HEK293 (cell line): ENCODE measurements at regions not wholly inside any gene's neighbourhood (a gene's known extent, or its start where the extent isn't known, plus 50 kb on each side); places are given as distances from the start of the nearest gene placed in this dataset.

ENCODE experiments used
- BCL11A ChIP-seq: fragments of 450-650 bp; formaldehyde crosslinking; IDR thresholded peaks from 2 replicates; pipeline ENCODE4 v1.5.1; 2016; ENCODE audit warnings: low read depth, missing biosample characterization, missing genetic modification characterization
- EGR2 ChIP-seq: fragments of 450-650 bp; formaldehyde crosslinking; IDR thresholded peaks from 2 replicates; pipeline ENCODE4 v1.5.1; 2016; ENCODE audit warnings: low read depth, missing biosample characterization, missing genetic modification characterization
- YY1 ChIP-seq: fragments of 450-650 bp; formaldehyde crosslinking; IDR thresholded peaks from 2 replicates; pipeline ENCODE4 v1.5.1; 2018; ENCODE audit warnings: missing biosample characterization, missing genetic modification characterization
- ZBTB21 ChIP-seq: fragments of 450-650 bp; formaldehyde crosslinking; IDR thresholded peaks from 2 replicates; pipeline ENCODE4 v1.5.1; 2017; ENCODE audit warnings: missing biosample characterization, missing genetic modification characterization
- ZNF174 ChIP-seq: fragments of 450-650 bp; formaldehyde crosslinking; IDR thresholded peaks from 2 replicates; pipeline ENCODE4 v1.5.0; 2017; ENCODE audit warnings: missing biosample characterization, mild to moderate bottlenecking, missing genetic modification characterization
- ZNF23 ChIP-seq: fragments of 450-650 bp; formaldehyde crosslinking; IDR thresholded peaks from 2 replicates; pipeline ENCODE4 v1.5.1; 2016; ENCODE audit warnings: missing biosample characterization, missing genetic modification characterization, borderline replicate concordance
- ZNF274 ChIP-seq, 2 experiments: fragments of 200-500 bp in 1 of 2; fragments of 450-650 bp in 1 of 2; sonication (Bioruptor generic) in 1 of 2; formaldehyde crosslinking in 1 of 2; IDR thresholded peaks; 2 replicates each; pipeline versions ENCODE4 v1.5.1 to v1.6.1; 2014 to 2016; ENCODE audit warnings: borderline replicate concordance in 1 of 2, inconsistent platforms in 1 of 2, low read length in 1 of 2, missing biosample characterization in 1 of 2, missing genetic modification characterization in 1 of 2
- ZSCAN23 ChIP-seq: fragments of 450-650 bp; formaldehyde crosslinking; IDR thresholded peaks from 2 replicates; pipeline ENCODE4 v1.5.1; 2016; ENCODE audit warnings: missing biosample characterization, missing genetic modification characterization
- TF ChIP-seq, protein P1 (sequence below): fragments of 450-650 bp; formaldehyde crosslinking; IDR thresholded peaks from 2 replicates; pipeline ENCODE4 v1.5.1; 2016; ENCODE audit warnings: missing biosample characterization, missing genetic modification characterization
- TF ChIP-seq, protein P2 (sequence below): fragments of 450-650 bp; formaldehyde crosslinking; IDR thresholded peaks from 2 replicates; pipeline ENCODE4 v1.5.1; 2016; ENCODE audit warnings: missing biosample characterization, missing genetic modification characterization
- TF ChIP-seq, protein P3 (sequence below): fragments of 450-650 bp; formaldehyde crosslinking; IDR thresholded peaks from 2 replicates; pipeline ENCODE4 v1.5.1; 2016; ENCODE audit warnings: missing biosample characterization, missing genetic modification characterization
- TF ChIP-seq, protein P4 (sequence below): sonication (generic); formaldehyde crosslinking; IDR thresholded peaks from 2 replicates; pipeline ENCODE4 v1.8.1; 2022; ENCODE audit warnings: mild to moderate bottlenecking, moderate library complexity, missing genetic modification reagents
- TF ChIP-seq, protein P5 (sequence below): fragments of 450-650 bp; formaldehyde crosslinking; IDR thresholded peaks from 2 replicates; pipeline ENCODE4 v1.5.1; 2016; ENCODE audit warnings: missing biosample characterization, missing genetic modification characterization, borderline replicate concordance
- TF ChIP-seq, protein P6 (sequence below): fragments of 450-650 bp; formaldehyde crosslinking; conservative IDR thresholded peaks from 2 replicates; pipeline ENCODE4 v1.5.1; 2016; ENCODE audit warnings: low read depth, missing biosample characterization, missing genetic modification characterization

DNA sequence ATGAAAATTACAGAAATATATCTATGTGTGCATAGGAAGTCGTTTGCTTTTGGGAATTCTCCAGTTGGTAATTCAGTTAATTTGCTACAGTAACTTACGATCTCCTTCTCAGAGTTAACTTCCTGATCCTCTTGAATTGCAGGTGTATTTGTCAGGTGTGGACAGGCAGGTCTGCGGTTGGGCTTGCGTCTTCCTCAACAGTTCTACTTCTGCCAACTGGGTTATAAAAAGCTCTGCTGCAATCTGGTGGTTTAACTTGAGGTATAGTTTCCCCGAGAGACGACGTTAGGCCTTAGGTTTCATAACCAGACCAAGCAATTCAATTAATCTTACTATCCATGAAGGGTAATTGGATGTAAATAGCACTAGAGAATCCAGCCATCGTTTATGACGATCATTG lies 88.2 kb downstream of the GABPA start:
- TF ChIP-seq ZNF274 (IDR thresholded peaks at IDR 0.05; ENCODE audit: low read length) (no peak), ZNF274 (tag by site-specific recombination; IDR thresholded peaks at IDR 0.05; ENCODE audit: borderline replicate concordance) (no peak), ZBTB21 (tag by site-specific recombination) (no peak), ZNF23 (tag by site-specific recombination) (no peak), ZSCAN23 (tag by site-specific recombination) (no peak), ZNF174 (tag by site-specific recombination) (no peak), EGR2 (tag by site-specific recombination) (no peak), BCL11A (tag by site-specific recombination) (no peak), YY1 (no peak)
- TF ChIP-seq, protein P1, sequence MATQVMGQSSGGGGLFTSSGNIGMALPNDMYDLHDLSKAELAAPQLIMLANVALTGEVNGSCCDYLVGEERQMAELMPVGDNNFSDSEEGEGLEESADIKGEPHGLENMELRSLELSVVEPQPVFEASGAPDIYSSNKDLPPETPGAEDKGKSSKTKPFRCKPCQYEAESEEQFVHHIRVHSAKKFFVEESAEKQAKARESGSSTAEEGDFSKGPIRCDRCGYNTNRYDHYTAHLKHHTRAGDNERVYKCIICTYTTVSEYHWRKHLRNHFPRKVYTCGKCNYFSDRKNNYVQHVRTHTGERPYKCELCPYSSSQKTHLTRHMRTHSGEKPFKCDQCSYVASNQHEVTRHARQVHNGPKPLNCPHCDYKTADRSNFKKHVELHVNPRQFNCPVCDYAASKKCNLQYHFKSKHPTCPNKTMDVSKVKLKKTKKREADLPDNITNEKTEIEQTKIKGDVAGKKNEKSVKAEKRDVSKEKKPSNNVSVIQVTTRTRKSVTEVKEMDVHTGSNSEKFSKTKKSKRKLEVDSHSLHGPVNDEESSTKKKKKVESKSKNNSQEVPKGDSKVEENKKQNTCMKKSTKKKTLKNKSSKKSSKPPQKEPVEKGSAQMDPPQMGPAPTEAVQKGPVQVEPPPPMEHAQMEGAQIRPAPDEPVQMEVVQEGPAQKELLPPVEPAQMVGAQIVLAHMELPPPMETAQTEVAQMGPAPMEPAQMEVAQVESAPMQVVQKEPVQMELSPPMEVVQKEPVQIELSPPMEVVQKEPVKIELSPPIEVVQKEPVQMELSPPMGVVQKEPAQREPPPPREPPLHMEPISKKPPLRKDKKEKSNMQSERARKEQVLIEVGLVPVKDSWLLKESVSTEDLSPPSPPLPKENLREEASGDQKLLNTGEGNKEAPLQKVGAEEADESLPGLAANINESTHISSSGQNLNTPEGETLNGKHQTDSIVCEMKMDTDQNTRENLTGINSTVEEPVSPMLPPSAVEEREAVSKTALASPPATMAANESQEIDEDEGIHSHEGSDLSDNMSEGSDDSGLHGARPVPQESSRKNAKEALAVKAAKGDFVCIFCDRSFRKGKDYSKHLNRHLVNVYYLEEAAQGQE (tag by site-specific recombination) = no peak
- TF ChIP-seq, protein P2, sequence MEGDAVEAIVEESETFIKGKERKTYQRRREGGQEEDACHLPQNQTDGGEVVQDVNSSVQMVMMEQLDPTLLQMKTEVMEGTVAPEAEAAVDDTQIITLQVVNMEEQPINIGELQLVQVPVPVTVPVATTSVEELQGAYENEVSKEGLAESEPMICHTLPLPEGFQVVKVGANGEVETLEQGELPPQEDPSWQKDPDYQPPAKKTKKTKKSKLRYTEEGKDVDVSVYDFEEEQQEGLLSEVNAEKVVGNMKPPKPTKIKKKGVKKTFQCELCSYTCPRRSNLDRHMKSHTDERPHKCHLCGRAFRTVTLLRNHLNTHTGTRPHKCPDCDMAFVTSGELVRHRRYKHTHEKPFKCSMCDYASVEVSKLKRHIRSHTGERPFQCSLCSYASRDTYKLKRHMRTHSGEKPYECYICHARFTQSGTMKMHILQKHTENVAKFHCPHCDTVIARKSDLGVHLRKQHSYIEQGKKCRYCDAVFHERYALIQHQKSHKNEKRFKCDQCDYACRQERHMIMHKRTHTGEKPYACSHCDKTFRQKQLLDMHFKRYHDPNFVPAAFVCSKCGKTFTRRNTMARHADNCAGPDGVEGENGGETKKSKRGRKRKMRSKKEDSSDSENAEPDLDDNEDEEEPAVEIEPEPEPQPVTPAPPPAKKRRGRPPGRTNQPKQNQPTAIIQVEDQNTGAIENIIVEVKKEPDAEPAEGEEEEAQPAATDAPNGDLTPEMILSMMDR = no peak
- TF ChIP-seq, protein P3, sequence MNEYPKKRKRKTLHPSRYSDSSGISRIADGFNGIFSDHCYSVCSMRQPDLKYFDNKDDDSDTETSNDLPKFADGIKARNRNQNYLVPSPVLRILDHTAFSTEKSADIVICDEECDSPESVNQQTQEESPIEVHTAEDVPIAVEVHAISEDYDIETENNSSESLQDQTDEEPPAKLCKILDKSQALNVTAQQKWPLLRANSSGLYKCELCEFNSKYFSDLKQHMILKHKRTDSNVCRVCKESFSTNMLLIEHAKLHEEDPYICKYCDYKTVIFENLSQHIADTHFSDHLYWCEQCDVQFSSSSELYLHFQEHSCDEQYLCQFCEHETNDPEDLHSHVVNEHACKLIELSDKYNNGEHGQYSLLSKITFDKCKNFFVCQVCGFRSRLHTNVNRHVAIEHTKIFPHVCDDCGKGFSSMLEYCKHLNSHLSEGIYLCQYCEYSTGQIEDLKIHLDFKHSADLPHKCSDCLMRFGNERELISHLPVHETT (tag by site-specific recombination) = no peak
- TF ChIP-seq, protein P4, sequence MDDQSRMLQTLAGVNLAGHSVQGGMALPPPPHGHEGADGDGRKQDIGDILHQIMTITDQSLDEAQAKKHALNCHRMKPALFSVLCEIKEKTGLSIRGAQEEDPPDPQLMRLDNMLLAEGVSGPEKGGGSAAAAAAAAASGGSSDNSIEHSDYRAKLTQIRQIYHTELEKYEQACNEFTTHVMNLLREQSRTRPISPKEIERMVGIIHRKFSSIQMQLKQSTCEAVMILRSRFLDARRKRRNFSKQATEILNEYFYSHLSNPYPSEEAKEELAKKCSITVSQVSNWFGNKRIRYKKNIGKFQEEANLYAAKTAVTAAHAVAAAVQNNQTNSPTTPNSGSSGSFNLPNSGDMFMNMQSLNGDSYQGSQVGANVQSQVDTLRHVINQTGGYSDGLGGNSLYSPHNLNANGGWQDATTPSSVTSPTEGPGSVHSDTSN (CRISPR knock-in tag) = no peak
- TF ChIP-seq, protein P5, sequence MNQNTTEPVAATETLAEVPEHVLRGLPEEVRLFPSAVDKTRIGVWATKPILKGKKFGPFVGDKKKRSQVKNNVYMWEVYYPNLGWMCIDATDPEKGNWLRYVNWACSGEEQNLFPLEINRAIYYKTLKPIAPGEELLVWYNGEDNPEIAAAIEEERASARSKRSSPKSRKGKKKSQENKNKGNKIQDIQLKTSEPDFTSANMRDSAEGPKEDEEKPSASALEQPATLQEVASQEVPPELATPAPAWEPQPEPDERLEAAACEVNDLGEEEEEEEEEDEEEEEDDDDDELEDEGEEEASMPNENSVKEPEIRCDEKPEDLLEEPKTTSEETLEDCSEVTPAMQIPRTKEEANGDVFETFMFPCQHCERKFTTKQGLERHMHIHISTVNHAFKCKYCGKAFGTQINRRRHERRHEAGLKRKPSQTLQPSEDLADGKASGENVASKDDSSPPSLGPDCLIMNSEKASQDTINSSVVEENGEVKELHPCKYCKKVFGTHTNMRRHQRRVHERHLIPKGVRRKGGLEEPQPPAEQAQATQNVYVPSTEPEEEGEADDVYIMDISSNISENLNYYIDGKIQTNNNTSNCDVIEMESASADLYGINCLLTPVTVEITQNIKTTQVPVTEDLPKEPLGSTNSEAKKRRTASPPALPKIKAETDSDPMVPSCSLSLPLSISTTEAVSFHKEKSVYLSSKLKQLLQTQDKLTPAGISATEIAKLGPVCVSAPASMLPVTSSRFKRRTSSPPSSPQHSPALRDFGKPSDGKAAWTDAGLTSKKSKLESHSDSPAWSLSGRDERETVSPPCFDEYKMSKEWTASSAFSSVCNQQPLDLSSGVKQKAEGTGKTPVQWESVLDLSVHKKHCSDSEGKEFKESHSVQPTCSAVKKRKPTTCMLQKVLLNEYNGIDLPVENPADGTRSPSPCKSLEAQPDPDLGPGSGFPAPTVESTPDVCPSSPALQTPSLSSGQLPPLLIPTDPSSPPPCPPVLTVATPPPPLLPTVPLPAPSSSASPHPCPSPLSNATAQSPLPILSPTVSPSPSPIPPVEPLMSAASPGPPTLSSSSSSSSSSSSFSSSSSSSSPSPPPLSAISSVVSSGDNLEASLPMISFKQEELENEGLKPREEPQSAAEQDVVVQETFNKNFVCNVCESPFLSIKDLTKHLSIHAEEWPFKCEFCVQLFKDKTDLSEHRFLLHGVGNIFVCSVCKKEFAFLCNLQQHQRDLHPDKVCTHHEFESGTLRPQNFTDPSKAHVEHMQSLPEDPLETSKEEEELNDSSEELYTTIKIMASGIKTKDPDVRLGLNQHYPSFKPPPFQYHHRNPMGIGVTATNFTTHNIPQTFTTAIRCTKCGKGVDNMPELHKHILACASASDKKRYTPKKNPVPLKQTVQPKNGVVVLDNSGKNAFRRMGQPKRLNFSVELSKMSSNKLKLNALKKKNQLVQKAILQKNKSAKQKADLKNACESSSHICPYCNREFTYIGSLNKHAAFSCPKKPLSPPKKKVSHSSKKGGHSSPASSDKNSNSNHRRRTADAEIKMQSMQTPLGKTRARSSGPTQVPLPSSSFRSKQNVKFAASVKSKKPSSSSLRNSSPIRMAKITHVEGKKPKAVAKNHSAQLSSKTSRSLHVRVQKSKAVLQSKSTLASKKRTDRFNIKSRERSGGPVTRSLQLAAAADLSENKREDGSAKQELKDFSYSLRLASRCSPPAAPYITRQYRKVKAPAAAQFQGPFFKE (tag by site-specific recombination) = no peak
- TF ChIP-seq, protein P6, sequence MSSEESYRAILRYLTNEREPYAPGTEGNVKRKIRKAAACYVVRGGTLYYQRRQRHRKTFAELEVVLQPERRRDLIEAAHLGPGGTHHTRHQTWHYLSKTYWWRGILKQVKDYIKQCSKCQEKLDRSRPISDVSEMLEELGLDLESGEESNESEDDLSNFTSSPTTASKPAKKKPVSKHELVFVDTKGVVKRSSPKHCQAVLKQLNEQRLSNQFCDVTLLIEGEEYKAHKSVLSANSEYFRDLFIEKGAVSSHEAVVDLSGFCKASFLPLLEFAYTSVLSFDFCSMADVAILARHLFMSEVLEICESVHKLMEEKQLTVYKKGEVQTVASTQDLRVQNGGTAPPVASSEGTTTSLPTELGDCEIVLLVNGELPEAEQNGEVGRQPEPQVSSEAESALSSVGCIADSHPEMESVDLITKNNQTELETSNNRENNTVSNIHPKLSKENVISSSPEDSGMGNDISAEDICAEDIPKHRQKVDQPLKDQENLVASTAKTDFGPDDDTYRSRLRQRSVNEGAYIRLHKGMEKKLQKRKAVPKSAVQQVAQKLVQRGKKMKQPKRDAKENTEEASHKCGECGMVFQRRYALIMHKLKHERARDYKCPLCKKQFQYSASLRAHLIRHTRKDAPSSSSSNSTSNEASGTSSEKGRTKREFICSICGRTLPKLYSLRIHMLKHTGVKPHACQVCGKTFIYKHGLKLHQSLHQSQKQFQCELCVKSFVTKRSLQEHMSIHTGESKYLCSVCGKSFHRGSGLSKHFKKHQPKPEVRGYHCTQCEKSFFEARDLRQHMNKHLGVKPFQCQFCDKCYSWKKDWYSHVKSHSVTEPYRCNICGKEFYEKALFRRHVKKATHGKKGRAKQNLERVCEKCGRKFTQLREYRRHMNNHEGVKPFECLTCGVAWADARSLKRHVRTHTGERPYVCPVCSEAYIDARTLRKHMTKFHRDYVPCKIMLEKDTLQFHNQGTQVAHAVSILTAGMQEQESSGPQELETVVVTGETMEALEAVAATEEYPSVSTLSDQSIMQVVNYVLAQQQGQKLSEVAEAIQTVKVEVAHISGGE = no peak
